Ammon's horn (tissue), 1 donor: ENCODE measurements at regions not wholly inside any gene's neighbourhood (a gene's known extent, or its start where the extent isn't known, plus 50 kb on each side); places are given as distances from the start of the nearest gene placed in this dataset.

ENCODE experiments used
- DNase-seq: peaks from one replicate; pipeline ENCODE4 v3.0.0-alpha.2; 2016; ENCODE audit warnings: low spot score

GRCh38 chr2:238701341-238702206 lies 146.3 kb upstream of the TWIST2 start:
- DNase-seq: no peak

GRCh38 chr2:238702276-238703052 lies 145.4 kb upstream of the TWIST2 start:
- no peak for DNase-seq

GRCh38 chr2:238703053-238703415 lies 144.9 kb upstream of the TWIST2 start:
- no peak for DNase-seq

- DNase-seq: no peak
Observed at GRCh38 chr2:238703436-238703835, 144.4 kb upstream of the TWIST2 start.

GRCh38 chr2:238704471-238705225 lies 143.2 kb upstream of the TWIST2 start:
- no peak for DNase-seq

GRCh38 chr2:238706163-238706562 lies 141.7 kb upstream of the TWIST2 start:
- DNase-seq: no peak

- DNase-seq: no peak
Observed at GRCh38 chr2:238706673-238707072, 141.2 kb upstream of the TWIST2 start.

GRCh38 chr2:238709325-238710025 lies 138.4 kb upstream of the TWIST2 start:
- no peak for DNase-seq

- DNase-seq: no peak
Observed at GRCh38 chr2:238710032-238710735, 137.7 kb upstream of the TWIST2 start.

GRCh38 chr2:238710787-238711186 lies 137.1 kb upstream of the TWIST2 start:
- DNase-seq: no peak

GRCh38 chr2:238711346-238711745 lies 136.5 kb upstream of the TWIST2 start:
- no peak for DNase-seq

GRCh38 chr2:238712011-238712410 lies 135.9 kb upstream of the TWIST2 start:
- no peak for DNase-seq

GRCh38 chr2:238713198-238713826 lies 134.6 kb upstream of the TWIST2 start:
- DNase-seq: no peak

GRCh38 chr2:238714038-238714528 lies 133.8 kb upstream of the TWIST2 start:
- DNase-seq: no peak

GRCh38 chr2:238716171-238716570 lies 131.7 kb upstream of the TWIST2 start:
- DNase-seq: no peak

- no peak for DNase-seq
Observed at GRCh38 chr2:238716585-238716984, 131.3 kb upstream of the TWIST2 start.

- no peak for DNase-seq
Observed at GRCh38 chr2:238717084-238717483, 130.8 kb upstream of the TWIST2 start.

GRCh38 chr2:238719641-238720040 lies 128.2 kb upstream of the TWIST2 start:
- DNase-seq: no peak

- DNase-seq: no peak
Observed at GRCh38 chr2:238720232-238720672, 127.6 kb upstream of the TWIST2 start.

- DNase-seq: no peak
Observed at GRCh38 chr2:238722181-238722580, 125.7 kb upstream of the TWIST2 start.

- no peak for DNase-seq
Observed at GRCh38 chr2:238722883-238723282, 125.0 kb upstream of the TWIST2 start.
